ENCODE measurements at regions not wholly inside any gene's neighbourhood (a gene's known extent, or its start where the extent isn't known, plus 50 kb on each side); places are given as distances from the start of the nearest gene placed in this dataset.

- no peaks in the 10 kb centered on the region for H3K36me3 ChIP-seq
- H3K4me3 ChIP-seq = no peak overlapping the region
- H3K27ac ChIP-seq = no peak overlapping the region
- no peaks in the 10 kb centered on the region for H3K4me1 ChIP-seq
- intact Hi-C loops (cut with DNase I) = no loop called here
- ATAC-seq = no peak
- no peaks in the 10 kb centered on the region for H3K9me3 ChIP-seq
- DNase-seq = no peak
- no peaks in the 10 kb centered on the region for H3K27me3 ChIP-seq (ENCODE audit: low read depth)
- no peak for TF ChIP-seq CTCF (IDR thresholded peaks at IDR 0.05)
Measured at GRCh38 chr7:92991190-92991589, 126.6 kb downstream of the SAMD9 start.

- Histone ChIP-seq H3K27ac (no peak overlapping the region), H3K4me1 (no peaks in the 10 kb centered on the region), H3K36me3 (no peaks in the 10 kb centered on the region), H3K27me3 (ENCODE audit: low read depth) (no peaks in the 10 kb centered on the region), H3K4me3 (no peak overlapping the region), H3K9me3 (no peaks in the 10 kb centered on the region)
- intact Hi-C loops (cut with DNase I) = no loop called here
- DNase-seq (no peak), ATAC-seq (no peak)
- no peak for TF ChIP-seq CTCF (IDR thresholded peaks at IDR 0.05)
Measured at GRCh38 chr7:92988941-92989545, 128.7 kb downstream of the SAMD9 start.

- intact Hi-C loops (cut with DNase I) = no loop called here
- Histone ChIP-seq H3K36me3 (no peaks in the 10 kb centered on the region), H3K4me1 (no peaks in the 10 kb centered on the region), H3K27me3 (ENCODE audit: low read depth) (no peaks in the 10 kb centered on the region), H3K4me3 (no peak overlapping the region), H3K9me3 (no peaks in the 10 kb centered on the region), H3K27ac (no peak overlapping the region)
- TF ChIP-seq CTCF (IDR thresholded peaks at IDR 0.05) = peak; percentile 31
- DNase-seq (no peak), ATAC-seq (no peak)
Measured at GRCh38 chr7:92988051-92988450, 129.7 kb downstream of the SAMD9 start.

- Histone ChIP-seq H3K27ac (no peak overlapping the region), H3K4me1 (no peaks in the 10 kb centered on the region), H3K9me3 (no peaks in the 10 kb centered on the region), H3K4me3 (no peak overlapping the region), H3K27me3 (ENCODE audit: low read depth) (no peaks in the 10 kb centered on the region), H3K36me3 (no peaks in the 10 kb centered on the region)
- ATAC-seq (no peak), DNase-seq (no peak)
- intact Hi-C loops (cut with DNase I) = no loop called here
- no peak for TF ChIP-seq CTCF (IDR thresholded peaks at IDR 0.05)
Measured at GRCh38 chr7:92987538-92987937, 130.2 kb downstream of the SAMD9 start.

GRCh38 chr7:92987095-92987494, 130.7 kb downstream of the SAMD9 start:
- no peak for ATAC-seq
- H3K4me1 ChIP-seq = no peaks in the 10 kb centered on the region
- H3K4me3 ChIP-seq = no peak overlapping the region
- no peaks in the 10 kb centered on the region for H3K9me3 ChIP-seq
- no peak for TF ChIP-seq CTCF (IDR thresholded peaks at IDR 0.05)
- intact Hi-C loops (cut with DNase I) = no loop called here
- H3K36me3 ChIP-seq = no peaks in the 10 kb centered on the region
- no peaks in the 10 kb centered on the region for H3K27me3 ChIP-seq (ENCODE audit: low read depth)
- H3K27ac ChIP-seq = no peak overlapping the region
- no peak for DNase-seq

- Histone ChIP-seq H3K27me3 (ENCODE audit: low read depth) (no peaks in the 10 kb centered on the region), H3K9me3 (peaks cover 5% of the 10 kb centered on the region), H3K4me3 (no peak overlapping the region), H3K36me3 (no peaks in the 10 kb centered on the region), H3K4me1 (no peaks in the 10 kb centered on the region), H3K27ac (no peak overlapping the region)
- DNase-seq (no peak), ATAC-seq (no peak)
- TF ChIP-seq CTCF (IDR thresholded peaks at IDR 0.05) = no peak
- intact Hi-C loops (cut with DNase I) = no loop called here
Measured at GRCh38 chr7:92982928-92983327, 134.9 kb downstream of the SAMD9 start.
